Right lobe of liver (tissue), 4 donors: ENCODE measurements at regions not wholly inside any gene's neighbourhood (a gene's known extent, or its start where the extent isn't known, plus 50 kb on each side); places are given as distances from the start of the nearest gene placed in this dataset.

Source experiments
- POLR2A ChIP-seq: fragments of 450-650 bp; IDR thresholded peaks from one replicate; pipeline ENCODE4 v1.6.1; 2017; ENCODE audit warnings: antibody characterized with exemption, mild to moderate bottlenecking
- TF ChIP-seq, protein P1 (sequence below), 4 donors: fragments of 200-600 bp in 3 of 4; fragments of 450-650 bp in 1 of 4; IDR thresholded peaks; one replicate each; pipeline versions ENCODE4 v1.5.1 to v1.8.0; 2016 to 2022; ENCODE audit warnings: antibody characterized with exemption in 4 of 4, mild to moderate bottlenecking in 2 of 4
- donor health status: DM: no; HTN: no; CAD: no.
- donor health status: DM: no; HTN: no; CAD: no.
- donor health status: DM: no; HTN: yes; CAD: no.

DNA sequence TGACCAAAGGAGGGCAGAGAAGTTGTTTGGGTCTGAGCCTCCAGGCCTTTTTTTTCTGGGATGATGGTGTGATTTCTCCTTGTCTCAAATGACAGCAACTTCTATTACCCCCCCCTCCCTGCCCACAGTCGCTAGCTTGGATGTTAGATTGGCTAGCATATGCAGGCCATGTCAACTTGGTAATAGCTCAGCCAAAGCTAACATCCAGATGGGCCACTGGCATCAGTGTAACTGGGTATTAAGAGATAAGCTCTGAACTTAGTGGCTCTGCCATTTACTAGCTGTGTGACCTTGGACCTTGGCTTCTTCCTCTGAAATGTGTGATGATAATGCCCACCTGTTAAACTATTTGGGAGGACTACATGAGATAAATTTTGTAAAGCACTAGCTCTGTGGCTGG lies 86.9 kb upstream of the TSPAN2 start:
- TF ChIP-seq, protein P1, sequence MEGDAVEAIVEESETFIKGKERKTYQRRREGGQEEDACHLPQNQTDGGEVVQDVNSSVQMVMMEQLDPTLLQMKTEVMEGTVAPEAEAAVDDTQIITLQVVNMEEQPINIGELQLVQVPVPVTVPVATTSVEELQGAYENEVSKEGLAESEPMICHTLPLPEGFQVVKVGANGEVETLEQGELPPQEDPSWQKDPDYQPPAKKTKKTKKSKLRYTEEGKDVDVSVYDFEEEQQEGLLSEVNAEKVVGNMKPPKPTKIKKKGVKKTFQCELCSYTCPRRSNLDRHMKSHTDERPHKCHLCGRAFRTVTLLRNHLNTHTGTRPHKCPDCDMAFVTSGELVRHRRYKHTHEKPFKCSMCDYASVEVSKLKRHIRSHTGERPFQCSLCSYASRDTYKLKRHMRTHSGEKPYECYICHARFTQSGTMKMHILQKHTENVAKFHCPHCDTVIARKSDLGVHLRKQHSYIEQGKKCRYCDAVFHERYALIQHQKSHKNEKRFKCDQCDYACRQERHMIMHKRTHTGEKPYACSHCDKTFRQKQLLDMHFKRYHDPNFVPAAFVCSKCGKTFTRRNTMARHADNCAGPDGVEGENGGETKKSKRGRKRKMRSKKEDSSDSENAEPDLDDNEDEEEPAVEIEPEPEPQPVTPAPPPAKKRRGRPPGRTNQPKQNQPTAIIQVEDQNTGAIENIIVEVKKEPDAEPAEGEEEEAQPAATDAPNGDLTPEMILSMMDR (IDR thresholded peaks at IDR 0.05) = no peak
- no peak for TF ChIP-seq POLR2A
